ENCODE measurements at regions not wholly inside any gene's neighbourhood (a gene's known extent, or its start where the extent isn't known, plus 50 kb on each side); places are given as distances from the start of the nearest gene placed in this dataset.

DNA sequence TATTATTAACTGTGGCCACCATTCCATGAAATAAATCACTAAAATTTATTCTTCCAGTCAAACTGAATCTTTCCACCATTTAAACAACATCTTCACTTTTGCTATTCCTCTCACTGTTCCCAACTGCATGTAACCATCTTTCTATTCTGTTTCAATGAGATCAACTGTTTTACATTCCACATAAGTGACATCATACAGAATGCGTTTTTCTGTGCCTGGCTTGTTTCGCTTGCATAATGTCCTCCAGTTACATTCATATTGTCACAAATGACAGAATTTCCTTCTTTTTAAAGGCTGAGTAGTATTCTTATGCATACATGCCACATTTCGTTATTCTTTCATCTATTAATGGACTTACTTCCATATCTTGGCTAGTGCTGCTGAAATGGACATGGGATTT lies 738.2 kb downstream of the SEMA5A start:
- DNase-seq, result no peak
- Histone ChIP-seq H3K27me3 (no peaks in the 10 kb centered on the region), H3K36me3 (replicated peaks in 1 of 2) (no peaks in the 10 kb centered on the region), H3K4me1 (replicated peaks in 1 of 2) (no peaks in the 10 kb centered on the region), H3K27ac (no peak overlapping the region), H3K4me3 (no peak overlapping the region), H3K9me3 (replicated peaks in 1 of 3) (no peaks in the 10 kb centered on the region)
- WGBS, 4 donors, result 42 to 57% (median 45%) methylated on average over 3 of the region's 3 CpGs
- TF ChIP-seq POLR2A (IDR thresholded peaks at IDR 0.05), result no peak
- TF ChIP-seq, protein P1, sequence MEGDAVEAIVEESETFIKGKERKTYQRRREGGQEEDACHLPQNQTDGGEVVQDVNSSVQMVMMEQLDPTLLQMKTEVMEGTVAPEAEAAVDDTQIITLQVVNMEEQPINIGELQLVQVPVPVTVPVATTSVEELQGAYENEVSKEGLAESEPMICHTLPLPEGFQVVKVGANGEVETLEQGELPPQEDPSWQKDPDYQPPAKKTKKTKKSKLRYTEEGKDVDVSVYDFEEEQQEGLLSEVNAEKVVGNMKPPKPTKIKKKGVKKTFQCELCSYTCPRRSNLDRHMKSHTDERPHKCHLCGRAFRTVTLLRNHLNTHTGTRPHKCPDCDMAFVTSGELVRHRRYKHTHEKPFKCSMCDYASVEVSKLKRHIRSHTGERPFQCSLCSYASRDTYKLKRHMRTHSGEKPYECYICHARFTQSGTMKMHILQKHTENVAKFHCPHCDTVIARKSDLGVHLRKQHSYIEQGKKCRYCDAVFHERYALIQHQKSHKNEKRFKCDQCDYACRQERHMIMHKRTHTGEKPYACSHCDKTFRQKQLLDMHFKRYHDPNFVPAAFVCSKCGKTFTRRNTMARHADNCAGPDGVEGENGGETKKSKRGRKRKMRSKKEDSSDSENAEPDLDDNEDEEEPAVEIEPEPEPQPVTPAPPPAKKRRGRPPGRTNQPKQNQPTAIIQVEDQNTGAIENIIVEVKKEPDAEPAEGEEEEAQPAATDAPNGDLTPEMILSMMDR (IDR thresholded peaks at IDR 0.05), result no peak
- intact Hi-C loops (cut with DNase I), result no loop called here

DNA sequence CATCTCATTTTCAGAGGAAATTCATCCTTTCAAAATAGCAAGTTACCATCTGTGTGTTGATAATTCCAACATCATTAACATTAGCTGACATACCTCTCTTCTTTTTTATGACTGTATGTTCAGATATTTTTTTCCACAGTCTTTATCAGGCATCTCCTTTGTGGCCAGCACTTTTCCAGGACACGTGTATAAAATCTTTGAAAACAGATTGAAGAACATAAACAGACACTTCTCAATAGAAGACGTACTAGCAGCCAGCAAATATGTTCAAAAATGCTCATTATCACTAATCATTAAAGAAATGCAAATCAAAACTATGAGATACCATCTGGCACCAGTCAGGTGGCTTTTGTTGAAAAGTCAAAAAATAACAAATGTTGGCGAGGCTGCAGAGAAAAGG lies 734.3 kb downstream of the SEMA5A start:
- no peak for TF ChIP-seq POLR2A (IDR thresholded peaks at IDR 0.05)
- TF ChIP-seq, protein P1 (IDR thresholded peaks at IDR 0.05), result no peak
- H3K9me3 ChIP-seq (replicated peaks in 1 of 3), result no peaks in the 10 kb centered on the region
- WGBS, 4 donors, result 64 to 71% (median 67%) methylated on average over 3 of the region's 3 CpGs
- H3K4me1 ChIP-seq (replicated peaks in 1 of 2), result no peaks in the 10 kb centered on the region
- H3K27me3 ChIP-seq, result no peaks in the 10 kb centered on the region
- no peaks in the 10 kb centered on the region for H3K36me3 ChIP-seq (replicated peaks in 1 of 2)
- no peak overlapping the region for H3K27ac ChIP-seq
- DNase-seq, result no peak
- H3K4me3 ChIP-seq, result no peak overlapping the region
- intact Hi-C loops (cut with DNase I), result no loop called here

DNA sequence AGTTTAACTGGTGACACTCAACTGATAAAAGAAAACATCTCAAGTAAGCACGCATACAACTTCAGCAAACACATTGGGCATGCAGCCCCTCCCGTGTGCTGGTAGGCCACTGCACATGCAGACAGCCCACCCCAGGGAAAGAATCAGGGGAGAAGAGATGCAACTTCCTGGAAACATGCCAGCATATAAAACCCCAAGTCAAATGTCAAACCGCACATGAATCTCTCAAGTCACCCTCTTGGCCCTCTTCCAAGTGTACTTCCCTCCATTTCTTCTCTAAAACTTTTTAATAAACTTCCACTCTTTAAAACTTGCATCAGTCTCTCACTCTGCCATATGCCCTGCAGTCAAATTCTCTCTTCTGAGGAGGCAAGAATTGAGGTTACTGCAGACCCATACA lies 732.7 kb downstream of the SEMA5A start:
- Histone ChIP-seq H3K36me3 (replicated peaks in 1 of 2) (no peaks in the 10 kb centered on the region), H3K9me3 (replicated peaks in 1 of 3) (no peaks in the 10 kb centered on the region), H3K4me3 (no peak overlapping the region), H3K27me3 (no peaks in the 10 kb centered on the region), H3K27ac (no peak overlapping the region), H3K4me1 (replicated peaks in 1 of 2) (no peaks in the 10 kb centered on the region)
- no peak for DNase-seq
- TF ChIP-seq POLR2A (IDR thresholded peaks at IDR 0.05), result no peak
- TF ChIP-seq, protein P1 (IDR thresholded peaks at IDR 0.05), result no peak
- intact Hi-C loops (cut with DNase I), result no loop called here
- WGBS, 4 donors, result 68 to 87% (median 79%) methylated on average over 3 of the region's 3 CpGs

DNA sequence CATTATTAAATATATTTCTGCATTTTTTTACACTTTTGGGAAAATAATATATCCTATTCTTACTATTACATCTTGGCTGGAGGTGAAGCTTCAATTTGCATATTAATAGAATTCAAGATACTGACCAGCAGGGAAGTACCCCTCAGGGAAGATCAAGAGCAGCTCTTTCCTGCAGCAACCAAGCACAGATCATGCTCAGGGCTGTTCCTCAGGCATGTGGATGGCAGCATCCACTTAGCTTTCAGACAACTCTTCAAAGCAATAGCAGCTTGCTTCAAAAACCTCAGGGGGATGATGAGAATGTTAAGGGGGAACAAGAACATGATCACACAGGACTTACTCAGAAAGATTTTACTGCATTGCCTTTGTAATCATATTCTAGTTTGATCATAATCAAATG lies 731.8 kb downstream of the SEMA5A start:
- no peak overlapping the region for H3K4me3 ChIP-seq
- DNase-seq, result no peak
- H3K9me3 ChIP-seq (replicated peaks in 1 of 3), result no peaks in the 10 kb centered on the region
- intact Hi-C loops (cut with DNase I), result no loop called here
- TF ChIP-seq, protein P1 (IDR thresholded peaks at IDR 0.05), result no peak
- no peak for TF ChIP-seq POLR2A (IDR thresholded peaks at IDR 0.05)
- no peak overlapping the region for H3K27ac ChIP-seq
- H3K27me3 ChIP-seq, result no peaks in the 10 kb centered on the region
- H3K36me3 ChIP-seq (replicated peaks in 1 of 2), result no peaks in the 10 kb centered on the region
- H3K4me1 ChIP-seq (replicated peaks in 1 of 2), result no peaks in the 10 kb centered on the region
